T follicular helper cell (primary cell): ENCODE measurements at regions not wholly inside any gene's neighbourhood (a gene's known extent, or its start where the extent isn't known, plus 50 kb on each side); places are given as distances from the start of the nearest gene placed in this dataset.

Source experiments
- DNase-seq: peaks from one replicate; pipeline ENCODE4 v3.0.0-alpha.2; 2020; ENCODE audit warnings: low read depth

DNA sequence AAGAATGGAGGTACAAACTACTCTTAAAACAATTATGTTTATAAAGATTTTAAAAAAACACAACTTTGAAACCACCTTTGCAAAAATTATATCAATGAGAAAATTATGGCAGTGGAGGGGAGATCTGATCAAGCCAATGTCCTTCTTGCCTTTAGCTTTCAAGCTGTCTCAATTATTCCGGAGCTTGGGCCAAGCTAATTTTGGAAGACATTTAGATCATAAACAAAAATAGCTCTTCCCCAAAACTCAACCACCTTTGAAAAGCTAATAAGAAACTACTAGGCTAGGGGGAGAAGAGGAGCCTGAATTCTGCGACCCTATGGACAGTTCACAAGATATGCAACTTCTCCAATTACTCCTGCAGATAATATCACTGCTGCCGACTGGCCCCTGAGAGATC, 263.3 kb downstream of the ICE1 start:
- no peak for DNase-seq

GRCh38 chr5:5683174-5683573, 260.7 kb downstream of the ICE1 start:
- DNase-seq, result no peak

- DNase-seq, result no peak
Observed at GRCh38 chr5:5678909-5679308, 256.4 kb downstream of the ICE1 start.

- DNase-seq, result no peak
Observed at GRCh38 chr5:5677738-5678137, 255.3 kb downstream of the ICE1 start.

DNA sequence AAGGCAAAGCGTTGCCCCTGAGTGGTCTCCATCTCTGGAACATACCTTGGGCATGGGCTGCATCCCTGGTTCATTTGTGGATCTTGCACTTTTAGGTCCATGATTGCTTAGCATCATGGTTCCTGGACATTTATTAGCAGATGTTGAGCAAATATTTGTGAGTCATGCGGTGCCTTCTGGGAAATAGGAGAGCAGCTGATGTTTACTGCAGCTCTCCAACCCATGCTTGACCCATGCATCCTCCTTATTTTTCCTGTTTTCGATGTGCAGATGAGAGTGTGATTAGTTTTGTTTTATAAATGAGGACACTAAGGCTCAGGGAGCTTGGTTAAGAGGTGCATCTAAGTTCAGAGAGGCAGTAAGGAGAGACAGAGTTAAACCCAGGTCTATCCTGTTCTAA, 253.7 kb downstream of the ICE1 start:
- DNase-seq, result no peak

DNA sequence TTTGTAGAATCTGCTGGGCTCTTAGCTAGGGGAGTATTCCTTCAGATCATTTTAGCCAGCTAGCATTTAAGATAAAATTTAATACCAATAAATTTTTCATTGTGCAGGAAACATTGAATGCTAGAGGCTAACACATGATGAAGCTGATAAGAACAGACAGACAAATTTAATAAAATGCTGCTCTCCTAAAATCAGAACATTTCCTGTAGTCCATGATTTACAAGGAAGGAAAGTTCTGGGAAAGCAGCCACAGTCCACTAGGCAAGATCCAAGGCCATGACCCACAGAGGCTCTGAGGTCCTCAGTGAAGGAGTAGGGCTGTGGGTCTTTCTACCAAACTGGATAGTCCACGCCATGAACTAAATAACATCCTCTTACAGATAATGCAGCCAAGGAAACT, 253.0 kb downstream of the ICE1 start:
- DNase-seq, result no peak

DNA sequence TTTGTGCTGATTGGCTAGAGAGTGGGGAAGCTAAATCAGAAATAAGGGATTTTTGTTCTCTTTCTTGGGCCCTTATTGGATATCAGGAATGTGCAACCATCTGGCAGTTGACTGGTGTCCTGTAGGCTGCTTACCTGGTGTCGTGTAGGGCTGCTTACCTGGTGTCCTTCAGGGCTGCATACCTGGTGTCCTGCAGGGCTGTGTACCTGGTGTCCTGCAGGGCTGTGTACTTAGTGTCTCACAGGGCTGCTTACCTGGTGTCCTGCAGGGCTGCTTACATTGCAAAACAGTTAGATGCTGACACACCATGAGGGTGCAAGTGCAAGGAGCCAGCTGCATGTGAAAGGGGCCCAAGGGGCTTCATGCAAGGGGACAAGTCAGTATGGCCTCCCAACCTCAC, 249.3 kb downstream of the ICE1 start:
- DNase-seq, result no peak

GRCh38 chr5:5667136-5667554, 244.7 kb downstream of the ICE1 start:
- DNase-seq, result no peak

GRCh38 chr5:5666369-5666768, 243.9 kb downstream of the ICE1 start:
- DNase-seq, result no peak

GRCh38 chr5:5666076-5666365, 243.5 kb downstream of the ICE1 start:
- no peak for DNase-seq

GRCh38 chr5:5665225-5666075, 243.0 kb downstream of the ICE1 start:
- DNase-seq, result no peak

GRCh38 chr5:5658889-5659465, 236.5 kb downstream of the ICE1 start:
- no peak for DNase-seq

- no peak for DNase-seq
Observed at GRCh38 chr5:5658226-5658625, 235.7 kb downstream of the ICE1 start.

DNA sequence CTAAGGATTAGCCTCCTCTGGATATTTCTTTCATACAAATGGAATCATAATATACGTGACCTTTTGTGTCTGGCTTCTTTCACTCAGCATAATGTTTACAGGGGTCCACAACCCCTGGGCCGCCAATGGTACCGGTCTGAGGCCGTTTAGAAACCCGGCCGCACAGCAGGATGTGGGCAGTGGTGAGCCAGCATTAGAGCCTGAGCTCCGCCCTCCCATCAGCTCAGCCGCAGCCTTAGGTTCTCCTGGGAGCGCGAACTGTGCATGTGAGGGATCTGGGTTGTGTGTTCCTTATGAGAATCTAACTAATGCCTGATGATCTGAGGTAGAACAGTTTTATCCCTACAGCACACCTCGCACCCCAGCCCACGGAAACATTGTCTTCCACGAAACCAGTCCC, 229.7 kb downstream of the ICE1 start:
- DNase-seq, result no peak

DNA sequence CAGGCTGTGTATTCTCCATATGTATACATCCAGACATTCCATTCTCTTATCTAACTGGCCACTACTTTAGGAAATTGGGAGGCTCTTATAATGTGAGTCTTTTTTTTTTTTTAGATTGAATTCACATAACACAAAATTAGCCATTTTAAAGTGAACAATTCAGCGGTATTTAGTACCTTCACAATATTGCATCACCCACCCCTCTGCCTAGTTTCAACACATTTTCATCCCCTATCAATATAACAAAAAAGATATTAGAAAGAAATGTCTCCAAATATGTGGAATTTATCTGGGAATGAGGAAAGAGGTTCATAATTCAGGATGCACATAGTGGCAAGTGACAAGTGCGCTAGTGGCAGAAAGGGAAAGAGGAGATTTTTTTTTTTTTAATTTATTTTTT, 228.5 kb downstream of the ICE1 start:
- no peak for DNase-seq

- DNase-seq, result no peak
Observed at GRCh38 chr5:5650242-5650641, 227.8 kb downstream of the ICE1 start.

DNA sequence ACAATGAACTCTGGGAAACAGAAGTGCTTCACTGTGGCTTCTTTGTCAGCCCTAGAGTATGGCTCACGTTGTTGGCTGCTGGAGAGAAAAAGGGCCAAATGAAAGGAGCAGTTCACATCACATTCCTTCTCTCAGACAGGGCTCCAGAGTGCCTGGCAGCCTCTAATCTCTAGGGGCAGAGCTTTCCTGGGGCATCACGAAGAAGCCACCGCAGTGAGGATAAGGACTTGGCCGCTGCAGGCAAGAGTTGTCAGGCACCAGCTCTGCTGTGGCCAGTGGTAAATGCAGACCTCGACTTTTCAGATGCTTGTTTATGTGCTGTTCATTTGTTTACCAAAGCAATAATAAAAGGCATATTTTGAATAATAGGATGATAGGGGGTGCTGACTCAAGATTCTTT, 227.2 kb downstream of the ICE1 start:
- DNase-seq, result no peak

GRCh38 chr5:5648694-5649093, 226.2 kb downstream of the ICE1 start:
- no peak for DNase-seq

DNA sequence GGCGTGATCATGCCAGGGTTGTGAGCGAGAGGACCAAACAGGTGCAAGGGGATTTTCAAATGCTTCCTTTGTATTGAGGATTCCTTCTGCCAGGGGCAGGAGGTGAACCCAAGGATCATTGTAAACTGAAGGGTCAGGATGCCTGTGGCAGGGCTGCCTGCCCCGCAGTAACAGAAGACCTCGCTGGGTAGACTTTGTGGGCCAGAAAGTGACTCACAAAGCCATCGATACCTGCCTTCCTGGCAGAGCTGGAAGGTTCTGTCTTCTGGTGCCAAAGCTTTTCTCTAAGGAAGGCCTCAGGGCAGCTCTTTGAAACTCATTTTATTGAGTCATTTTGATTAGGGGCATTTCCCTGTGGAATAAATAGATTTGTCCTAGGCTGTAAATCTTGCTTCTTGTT, 223.4 kb downstream of the ICE1 start:
- DNase-seq, result no peak

DNA sequence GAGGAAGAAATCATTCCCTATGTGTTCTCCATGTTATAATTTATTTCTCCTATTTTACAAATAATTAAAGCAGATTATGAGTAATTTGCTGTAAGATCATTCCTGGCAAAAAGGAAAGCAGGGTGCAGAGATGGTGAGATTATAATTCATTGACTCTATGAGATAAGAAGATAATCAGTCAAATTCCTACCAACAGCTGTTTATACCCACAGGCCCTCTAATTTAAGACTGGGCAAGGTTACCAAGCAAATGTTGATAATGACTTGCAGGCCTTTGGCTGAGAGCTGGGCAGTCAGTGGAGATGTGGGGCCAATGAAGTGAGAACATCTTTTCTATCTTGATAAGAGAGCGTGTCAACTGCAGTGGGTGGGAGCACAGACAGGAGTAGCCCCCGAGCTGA, 222.7 kb downstream of the ICE1 start:
- no peak for DNase-seq

GRCh38 chr5:5644249-5644648, 221.8 kb downstream of the ICE1 start:
- DNase-seq, result no peak

DNA sequence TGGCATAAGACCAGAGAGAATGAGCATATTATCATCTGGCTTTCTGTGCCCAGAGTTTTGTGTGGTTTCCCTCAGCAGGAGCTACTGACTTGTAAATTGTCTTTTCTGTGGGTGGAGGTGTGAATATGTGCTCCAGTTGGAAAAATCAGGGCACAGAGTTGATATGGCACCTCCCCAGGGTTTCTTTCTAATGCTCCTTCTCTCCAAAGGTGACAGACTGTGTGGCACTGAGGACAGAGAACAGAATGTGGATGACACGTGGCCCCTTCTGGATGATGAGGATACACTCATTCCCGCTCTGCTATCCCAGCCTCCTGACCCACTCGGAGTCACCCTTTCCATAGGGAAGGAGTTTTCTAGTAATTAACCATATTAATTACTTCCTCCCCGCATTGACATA, 221.0 kb downstream of the ICE1 start:
- no peak for DNase-seq

DNA sequence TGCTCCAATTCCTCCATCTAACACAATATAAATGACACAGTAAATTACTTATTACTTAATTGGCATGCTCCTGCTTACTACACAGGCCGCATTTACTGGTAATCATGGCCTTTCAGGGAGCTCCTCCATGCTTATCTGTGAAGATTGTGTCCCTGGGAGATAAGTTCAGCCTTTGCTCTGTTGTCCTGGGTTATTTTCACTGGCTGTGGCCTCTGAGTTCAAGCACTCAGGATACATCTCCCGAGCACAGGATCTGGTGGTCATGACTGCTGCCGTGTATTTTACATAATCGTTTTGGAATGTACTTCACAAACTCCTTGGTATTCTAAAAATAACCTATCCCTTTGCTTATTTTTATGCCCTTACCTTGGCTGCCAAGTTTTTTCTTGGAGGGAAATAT, 215.7 kb downstream of the ICE1 start:
- DNase-seq, result no peak

- no peak for DNase-seq
Observed at GRCh38 chr5:5637173-5637572, 214.7 kb downstream of the ICE1 start.
